Right cardiac atrium (tissue), 5 donors: ENCODE measurements at regions not wholly inside any gene's neighbourhood (a gene's known extent, or its start where the extent isn't known, plus 50 kb on each side); places are given as distances from the start of the nearest gene placed in this dataset.

Experiments used
- ATAC-seq, 2 donors: fragments of 200-7000 bp; cut with Tn5 transposase; one replicate each; pipeline versions ENCODE4 v1.8.0 to v1.9.1; 2020; ENCODE audit warnings: moderate library complexity in 2 of 2, mild to moderate bottlenecking in 1 of 2
- DNase-seq, 3 donors: peaks; one replicate each; pipeline ENCODE4 v3.0.0-alpha.2; 2020
- H3K27ac ChIP-seq: one replicate; pipeline ENCODE4 v1.5.1; 2013; ENCODE audit warnings: mild to moderate bottlenecking, low read length, control low read depth, moderate library complexity
- H3K27me3 ChIP-seq: one replicate; pipeline ENCODE4 v1.6.1; 2013; ENCODE audit not compliant: control insufficient read depth, insufficient read depth
- H3K4me1 ChIP-seq: one replicate; pipeline ENCODE4 v1.6.1; 2013; ENCODE audit warnings: low read length; ENCODE audit not compliant: control insufficient read depth, insufficient read depth
- H3K4me3 ChIP-seq: one replicate; pipeline ENCODE4 v1.5.1; 2013; ENCODE audit warnings: low read length, control low read depth
- H3K9me3 ChIP-seq: one replicate; pipeline ENCODE4 v1.6.1; 2013; ENCODE audit warnings: low read length; ENCODE audit not compliant: control insufficient read depth
- WGBS: extraction: QIAGEN DNeasy Blood & Tissue Kit; methylation state at CpG from one replicate; pipeline ENCODE4 v1.1.7; 2013; 5-methylcytosine and 5-hydroxymethylcytosine counted together
- intact Hi-C, 4 donors: fragments of 100-400 bp; cut with DNase I; formaldehyde crosslinking; loops; one replicate each; pipeline versions ENCODE4 v1.11.0 to v1.14.0; 2022 to 2023
- donor health status: healthy with polysubstance abuse.
- donor health status: DM: no; HTN: yes; CAD: no.
- donor health status: DM: no; HTN: no; CAD: no.
- donor health status: DM: no; HTN: yes; CAD: no; lungs with severe emphysema.
- donor health status: DM: yes; HTN: yes; CAD: no.

GRCh38 chr2:199591826-199592225 is 134.1 kb upstream of the SATB2 start:
- no peak overlapping the region for H3K27ac ChIP-seq
- ATAC-seq: no peak
- intact Hi-C loops: no loop called here
- peaks cover 3% of the 10 kb centered on the region for H3K27me3 ChIP-seq
- H3K4me1 ChIP-seq: no peaks in the 10 kb centered on the region
- no peak overlapping the region for H3K4me3 ChIP-seq
- DNase-seq: no peak
- WGBS: 68% methylated on average over 4 of the region's 4 CpGs
- H3K9me3 ChIP-seq: no peaks in the 10 kb centered on the region

GRCh38 chr2:199590321-199591203 is 132.8 kb upstream of the SATB2 start:
- no peak for DNase-seq
- intact Hi-C loops: no loop called here
- H3K9me3 ChIP-seq: no peaks in the 10 kb centered on the region
- H3K27ac ChIP-seq: no peak overlapping the region
- 52% methylated on average over 5 of the region's 5 CpGs for WGBS
- no peak for ATAC-seq
- H3K4me3 ChIP-seq: no peak overlapping the region
- H3K4me1 ChIP-seq: no peaks in the 10 kb centered on the region
- peaks cover 3% of the 10 kb centered on the region for H3K27me3 ChIP-seq

- Histone ChIP-seq H3K27ac (no peak overlapping the region), H3K4me1 (no peaks in the 10 kb centered on the region), H3K4me3 (no peak overlapping the region), H3K9me3 (no peaks in the 10 kb centered on the region), H3K27me3 (peaks cover 3% of the 10 kb centered on the region)
- intact Hi-C loops: no loop called here
- ATAC-seq (no peak), DNase-seq (no peak)
- WGBS: 63% methylated on average over 11 of the region's 11 CpGs
Measured at GRCh38 chr2:199589306-199589705, 131.6 kb upstream of the SATB2 start.

- Histone ChIP-seq H3K27ac (no peak overlapping the region), H3K27me3 (peaks cover 3% of the 10 kb centered on the region), H3K9me3 (no peaks in the 10 kb centered on the region), H3K4me3 (no peak overlapping the region), H3K4me1 (no peaks in the 10 kb centered on the region)
- ATAC-seq: no peak
- intact Hi-C loops: no loop called here
- 65% methylated on average over 3 of the region's 3 CpGs for WGBS
- DNase-seq: no peak
Measured at GRCh38 chr2:199588054-199588453, 130.3 kb upstream of the SATB2 start.

- WGBS: 85% methylated on average over 2 of the region's 2 CpGs
- intact Hi-C loops: no loop called here
Measured at GRCh38 chr2:199586646-199587045, 128.9 kb upstream of the SATB2 start.

GRCh38 chr2:199583676-199584075 is 125.9 kb upstream of the SATB2 start:
- H3K4me1 ChIP-seq: no peaks in the 10 kb centered on the region
- WGBS: 66% methylated on average over 3 of the region's 3 CpGs
- no peak overlapping the region for H3K4me3 ChIP-seq
- DNase-seq (no peak), ATAC-seq (no peak)
- H3K9me3 ChIP-seq: no peaks in the 10 kb centered on the region
- H3K27ac ChIP-seq: no peak overlapping the region
- H3K27me3 ChIP-seq: no peaks in the 10 kb centered on the region
- intact Hi-C loops: no loop called here

More at GRCh38 chr2:199586646-199587045, 128.9 kb upstream of the SATB2 start:
- no peaks in the 10 kb centered on the region for H3K27me3 ChIP-seq
- H3K4me3 ChIP-seq: no peak overlapping the region
- no peaks in the 10 kb centered on the region for H3K9me3 ChIP-seq
- ATAC-seq: no peak
- no peaks in the 10 kb centered on the region for H3K4me1 ChIP-seq
- H3K27ac ChIP-seq: no peak overlapping the region
- no peak for DNase-seq

- WGBS: 24% methylated on average over 9 of the region's 9 CpGs
- H3K27ac ChIP-seq: no peak overlapping the region
- no peaks in the 10 kb centered on the region for H3K9me3 ChIP-seq
- H3K27me3 ChIP-seq: no peaks in the 10 kb centered on the region
- ATAC-seq (peak in 1 of 2 donors; percentile 40), DNase-seq (peak in 1 of 3 donors; percentile 24)
- intact Hi-C loops: no loop called here
- H3K4me3 ChIP-seq: peak overlapping the region; percentile 70
- no peaks in the 10 kb centered on the region for H3K4me1 ChIP-seq
Measured at GRCh38 chr2:199581935-199582360, 124.2 kb upstream of the SATB2 start.

GRCh38 chr2:199581408-199581807 is 123.7 kb upstream of the SATB2 start:
- DNase-seq (no peak), ATAC-seq (no peak)
- Histone ChIP-seq H3K27me3 (no peaks in the 10 kb centered on the region), H3K27ac (no peak overlapping the region), H3K4me1 (no peaks in the 10 kb centered on the region), H3K4me3 (peak overlapping the region; percentile 70), H3K9me3 (no peaks in the 10 kb centered on the region)
- intact Hi-C loops: no loop called here
- WGBS: 34% methylated on average over 4 of the region's 4 CpGs

- Histone ChIP-seq H3K27ac (no peak overlapping the region), H3K4me1 (no peaks in the 10 kb centered on the region), H3K9me3 (no peaks in the 10 kb centered on the region), H3K27me3 (no peaks in the 10 kb centered on the region), H3K4me3 (no peak overlapping the region)
- no peak for ATAC-seq
- intact Hi-C loops: no loop called here
- 44% methylated on average over 2 of the region's 2 CpGs for WGBS
- DNase-seq: no peak
Measured at GRCh38 chr2:199575416-199575815, 117.7 kb upstream of the SATB2 start.

GRCh38 chr2:199572571-199572970 is 114.8 kb upstream of the SATB2 start:
- no peak overlapping the region for H3K4me3 ChIP-seq
- no peaks in the 10 kb centered on the region for H3K27me3 ChIP-seq
- no peaks in the 10 kb centered on the region for H3K4me1 ChIP-seq
- H3K27ac ChIP-seq: no peak overlapping the region
- WGBS: 71% methylated on average over 1 of the region's 1 CpG
- no peaks in the 10 kb centered on the region for H3K9me3 ChIP-seq
- no peak for DNase-seq
- intact Hi-C loops: no loop called here
- no peak for ATAC-seq

- Histone ChIP-seq H3K27ac (no peak overlapping the region), H3K4me1 (no peaks in the 10 kb centered on the region), H3K27me3 (no peaks in the 10 kb centered on the region), H3K9me3 (no peaks in the 10 kb centered on the region), H3K4me3 (no peak overlapping the region)
- WGBS: 76% methylated on average over 2 of the region's 2 CpGs
- no peak for ATAC-seq
- no peak for DNase-seq
- intact Hi-C loops: no loop called here
Measured at GRCh38 chr2:199570934-199571333, 113.2 kb upstream of the SATB2 start.
